AG09309 (cell line): ENCODE measurements at regions not wholly inside any gene's neighbourhood (a gene's known extent, or its start where the extent isn't known, plus 50 kb on each side); places are given as distances from the start of the nearest gene placed in this dataset.

Experiments
- DNase-seq: peaks from one replicate; pipeline ENCODE4 v3.0.0-alpha.2; 2010; ENCODE audit warnings: low read depth
- H3K4me3 ChIP-seq: 2 replicates; pipeline ENCODE4 v1.5.1; 2011; ENCODE audit warnings: mild to moderate bottlenecking, low read depth, low read length, moderate library complexity; ENCODE audit not compliant: control insufficient read depth
- CTCF ChIP-seq: IDR thresholded peaks from 2 replicates; pipeline ENCODE4 v1.5.1; 2011; ENCODE audit warnings: mild to moderate bottlenecking, low read depth, low read length, inconsistent platforms; ENCODE audit not compliant: insufficient read depth, control insufficient read depth; ENCODE audit errors: missing control alignments

- H3K4me3 ChIP-seq, result no peak overlapping the region
- no peak for TF ChIP-seq CTCF
- no peak for DNase-seq
Observed at GRCh38 chr3:101151286-101151913, 158.2 kb upstream of the ABI3BP start.

GRCh38 chr3:101150504-101150903 is 157.3 kb upstream of the ABI3BP start:
- TF ChIP-seq CTCF, result no peak
- no peak overlapping the region for H3K4me3 ChIP-seq
- DNase-seq, result no peak

- no peak for TF ChIP-seq CTCF
- no peak for DNase-seq
- no peak overlapping the region for H3K4me3 ChIP-seq
Observed at GRCh38 chr3:101149707-101150106, 156.5 kb upstream of the ABI3BP start.

- no peak for DNase-seq
- no peak for TF ChIP-seq CTCF
- H3K4me3 ChIP-seq, result no peak overlapping the region
Observed at GRCh38 chr3:101149251-101149650, 156.0 kb upstream of the ABI3BP start.

GRCh38 chr3:101148001-101148400 is 154.8 kb upstream of the ABI3BP start:
- H3K4me3 ChIP-seq, result no peak overlapping the region
- TF ChIP-seq CTCF, result no peak
- no peak for DNase-seq

GRCh38 chr3:101146946-101147345 is 153.7 kb upstream of the ABI3BP start:
- no peak for TF ChIP-seq CTCF
- no peak overlapping the region for H3K4me3 ChIP-seq
- no peak for DNase-seq

- no peak overlapping the region for H3K4me3 ChIP-seq
- DNase-seq, result no peak
- no peak for TF ChIP-seq CTCF
Observed at GRCh38 chr3:101144105-101144504, 150.9 kb upstream of the ABI3BP start.
